ENCODE measurements at regions not wholly inside any gene's neighbourhood (a gene's known extent, or its start where the extent isn't known, plus 50 kb on each side); places are given as distances from the start of the nearest gene placed in this dataset.
"Not testable (repeated sequence)": the region's sequence is repeated elsewhere in the genome, so short reads cannot be mapped to it uniquely, and the experiment has no call there.

- H3K27ac ChIP-seq (ENCODE audit: low read depth, low read length); H3K79me1 ChIP-seq (ENCODE audit: low read length); H3K4me3 ChIP-seq (ENCODE audit: low read length); H3K4ac ChIP-seq (ENCODE audit: low read depth, low read length); H3K18ac ChIP-seq (ENCODE audit: low read length); H4K8ac ChIP-seq (ENCODE audit: low read depth, low read length); H3K4me2 ChIP-seq (ENCODE audit: low read length); H2AK5ac ChIP-seq (ENCODE audit: low read length); H4K5ac ChIP-seq (ENCODE audit: low read length); H3K36me3 ChIP-seq (ENCODE audit: control insufficient read depth, insufficient read depth, low read length); H3K4me1 ChIP-seq (ENCODE audit: control insufficient read depth, low read depth, low read length); DNase-seq; H3K56ac ChIP-seq (ENCODE audit: low read length); H2BK15ac ChIP-seq (replicated peaks; ENCODE audit: low read depth); H2BK5ac ChIP-seq (ENCODE audit: low read length); H2BK120ac ChIP-seq (ENCODE audit: low read depth, low read length); H3K27me3 ChIP-seq (ENCODE audit: insufficient read depth, low read length, poor library complexity); H3K23ac ChIP-seq (ENCODE audit: low read length); H3K79me2 ChIP-seq (ENCODE audit: control insufficient read depth, insufficient read depth, low read length); H3K9ac ChIP-seq (ENCODE audit: low read length): not testable (repeated sequence)
- no CpG with 5 or more reads among the region's 12 CpGs for WGBS (ENCODE audit: extremely low coverage, insufficient coverage, low lambda C conversion rate)
Measured at GRCh38 chr11:67873223-67873622, 130.7 kb downstream of the UNC93B1 start.

GRCh38 chr11:67871168-67871567 lies 132.7 kb downstream of the UNC93B1 start:
- not testable (repeated sequence) for H3K18ac ChIP-seq (ENCODE audit: low read length)

GRCh38 chr11:67862896-67863295 lies 141.0 kb downstream of the UNC93B1 start:
- H2BK120ac ChIP-seq (ENCODE audit: low read depth, low read length); H3K4ac ChIP-seq (ENCODE audit: low read depth, low read length); DNase-seq; H4K5ac ChIP-seq (ENCODE audit: low read length); H3K4me3 ChIP-seq (ENCODE audit: low read length); H3K27ac ChIP-seq (ENCODE audit: low read depth, low read length); H3K18ac ChIP-seq (ENCODE audit: low read length); H3K56ac ChIP-seq (ENCODE audit: low read length); H3K36me3 ChIP-seq (ENCODE audit: control insufficient read depth, insufficient read depth, low read length); H3K79me2 ChIP-seq (ENCODE audit: control insufficient read depth, insufficient read depth, low read length); H2BK15ac ChIP-seq (replicated peaks; ENCODE audit: low read depth); H4K8ac ChIP-seq (ENCODE audit: low read depth, low read length); H2AK5ac ChIP-seq (ENCODE audit: low read length); H3K27me3 ChIP-seq (ENCODE audit: insufficient read depth, low read length, poor library complexity); H3K4me1 ChIP-seq (ENCODE audit: control insufficient read depth, low read depth, low read length); H3K9ac ChIP-seq (ENCODE audit: low read length); H3K79me1 ChIP-seq (ENCODE audit: low read length); H2BK5ac ChIP-seq (ENCODE audit: low read length); H3K4me2 ChIP-seq (ENCODE audit: low read length); H3K23ac ChIP-seq (ENCODE audit: low read length): not testable (repeated sequence)
- no CpG with 5 or more reads among the region's 3 CpGs for WGBS (ENCODE audit: extremely low coverage, insufficient coverage, low lambda C conversion rate)

More at GRCh38 chr11:67871168-67871567, 132.7 kb downstream of the UNC93B1 start:
- not testable (repeated sequence) for H3K4me2 ChIP-seq (ENCODE audit: low read length); H2BK5ac ChIP-seq (ENCODE audit: low read length); H2AK5ac ChIP-seq (ENCODE audit: low read length); H3K27ac ChIP-seq (ENCODE audit: low read depth, low read length); H2BK15ac ChIP-seq (replicated peaks; ENCODE audit: low read depth); H3K36me3 ChIP-seq (ENCODE audit: control insufficient read depth, insufficient read depth, low read length); H4K5ac ChIP-seq (ENCODE audit: low read length); H3K79me1 ChIP-seq (ENCODE audit: low read length); H3K4ac ChIP-seq (ENCODE audit: low read depth, low read length); H3K56ac ChIP-seq (ENCODE audit: low read length); H2BK120ac ChIP-seq (ENCODE audit: low read depth, low read length); H3K4me1 ChIP-seq (ENCODE audit: control insufficient read depth, low read depth, low read length); H3K23ac ChIP-seq (ENCODE audit: low read length); H3K27me3 ChIP-seq (ENCODE audit: insufficient read depth, low read length, poor library complexity); H3K79me2 ChIP-seq (ENCODE audit: control insufficient read depth, insufficient read depth, low read length); H3K4me3 ChIP-seq (ENCODE audit: low read length); H4K8ac ChIP-seq (ENCODE audit: low read depth, low read length); DNase-seq; H3K9ac ChIP-seq (ENCODE audit: low read length)
- WGBS (ENCODE audit: extremely low coverage, insufficient coverage, low lambda C conversion rate) = no CpG with 5 or more reads among the region's 5 CpGs

- not testable (repeated sequence) for H3K4ac ChIP-seq (ENCODE audit: low read depth, low read length); H3K27me3 ChIP-seq (ENCODE audit: insufficient read depth, low read length, poor library complexity); H3K18ac ChIP-seq (ENCODE audit: low read length); H3K4me2 ChIP-seq (ENCODE audit: low read length); H3K56ac ChIP-seq (ENCODE audit: low read length); H3K79me2 ChIP-seq (ENCODE audit: control insufficient read depth, insufficient read depth, low read length); H3K79me1 ChIP-seq (ENCODE audit: low read length); H3K4me3 ChIP-seq (ENCODE audit: low read length); H2BK5ac ChIP-seq (ENCODE audit: low read length); H4K8ac ChIP-seq (ENCODE audit: low read depth, low read length); H2BK15ac ChIP-seq (replicated peaks; ENCODE audit: low read depth); H3K4me1 ChIP-seq (ENCODE audit: control insufficient read depth, low read depth, low read length); DNase-seq; H3K23ac ChIP-seq (ENCODE audit: low read length); H3K36me3 ChIP-seq (ENCODE audit: control insufficient read depth, insufficient read depth, low read length); H2BK120ac ChIP-seq (ENCODE audit: low read depth, low read length); H4K5ac ChIP-seq (ENCODE audit: low read length); H3K9ac ChIP-seq (ENCODE audit: low read length); H3K27ac ChIP-seq (ENCODE audit: low read depth, low read length); H2AK5ac ChIP-seq (ENCODE audit: low read length)
- WGBS (ENCODE audit: extremely low coverage, insufficient coverage, low lambda C conversion rate) = no CpG with 5 or more reads among the region's 6 CpGs
Measured at GRCh38 chr11:67859513-67860161, 144.3 kb downstream of the UNC93B1 start.

- H3K79me2 ChIP-seq (ENCODE audit: control insufficient read depth, insufficient read depth, low read length); DNase-seq; H3K4me1 ChIP-seq (ENCODE audit: control insufficient read depth, low read depth, low read length); H3K18ac ChIP-seq (ENCODE audit: low read length); H3K27me3 ChIP-seq (ENCODE audit: insufficient read depth, low read length, poor library complexity); H3K9ac ChIP-seq (ENCODE audit: low read length); H3K4ac ChIP-seq (ENCODE audit: low read depth, low read length); H3K79me1 ChIP-seq (ENCODE audit: low read length); H3K36me3 ChIP-seq (ENCODE audit: control insufficient read depth, insufficient read depth, low read length); H3K4me3 ChIP-seq (ENCODE audit: low read length); H4K5ac ChIP-seq (ENCODE audit: low read length); H2AK5ac ChIP-seq (ENCODE audit: low read length); H2BK5ac ChIP-seq (ENCODE audit: low read length); H3K27ac ChIP-seq (ENCODE audit: low read depth, low read length); H3K23ac ChIP-seq (ENCODE audit: low read length); H2BK120ac ChIP-seq (ENCODE audit: low read depth, low read length); H3K56ac ChIP-seq (ENCODE audit: low read length); H3K4me2 ChIP-seq (ENCODE audit: low read length); H4K8ac ChIP-seq (ENCODE audit: low read depth, low read length); H2BK15ac ChIP-seq (replicated peaks; ENCODE audit: low read depth): not testable (repeated sequence)
- no CpG with 5 or more reads among the region's 7 CpGs for WGBS (ENCODE audit: extremely low coverage, insufficient coverage, low lambda C conversion rate)
Measured at GRCh38 chr11:67850747-67851146, 153.2 kb downstream of the UNC93B1 start.

GRCh38 chr11:67849766-67850165 lies 154.1 kb downstream of the UNC93B1 start:
- H4K5ac ChIP-seq (ENCODE audit: low read length); H3K4ac ChIP-seq (ENCODE audit: low read depth, low read length); H3K9ac ChIP-seq (ENCODE audit: low read length); H2BK5ac ChIP-seq (ENCODE audit: low read length); H2BK120ac ChIP-seq (ENCODE audit: low read depth, low read length); H3K18ac ChIP-seq (ENCODE audit: low read length); H3K4me3 ChIP-seq (ENCODE audit: low read length); H2AK5ac ChIP-seq (ENCODE audit: low read length); H3K4me1 ChIP-seq (ENCODE audit: control insufficient read depth, low read depth, low read length); H3K56ac ChIP-seq (ENCODE audit: low read length); H3K27me3 ChIP-seq (ENCODE audit: insufficient read depth, low read length, poor library complexity); H3K27ac ChIP-seq (ENCODE audit: low read depth, low read length); H3K36me3 ChIP-seq (ENCODE audit: control insufficient read depth, insufficient read depth, low read length); H3K4me2 ChIP-seq (ENCODE audit: low read length); H3K23ac ChIP-seq (ENCODE audit: low read length); H2BK15ac ChIP-seq (replicated peaks; ENCODE audit: low read depth); H4K8ac ChIP-seq (ENCODE audit: low read depth, low read length); H3K79me1 ChIP-seq (ENCODE audit: low read length); H3K79me2 ChIP-seq (ENCODE audit: control insufficient read depth, insufficient read depth, low read length): not testable (repeated sequence)
- peak; percentile 23 for DNase-seq
- no CpG with 5 or more reads among the region's 7 CpGs for WGBS (ENCODE audit: extremely low coverage, insufficient coverage, low lambda C conversion rate)
